Heart right ventricle (tissue), 16 donors: ENCODE measurements at regions not wholly inside any gene's neighbourhood (a gene's known extent, or its start where the extent isn't known, plus 50 kb on each side); places are given as distances from the start of the nearest gene placed in this dataset.

Experiments
- ATAC-seq, 8 donors: fragments of 200-7000 bp; cut with Tn5 transposase; one replicate each; pipeline ENCODE4 v1.9.1; 2020; ENCODE audit warnings: mild to moderate bottlenecking in 8 of 8, moderate library complexity in 8 of 8, moderate number of reproducible peaks in 1 of 8
- DNase-seq, 2 donors: peaks; one replicate each; pipeline ENCODE4 v3.0.0-alpha.2; 2020
- H3K27ac ChIP-seq, 10 donors: fragments of 200-600 bp; sonication (generic) in 2 of 10; one replicate each; pipeline versions ENCODE4 v1.5.0 to v1.8.0; 2020 to 2022; ENCODE audit warnings: mild to moderate bottlenecking in 3 of 10
- H3K27me3 ChIP-seq, 7 donors: fragments of 200-600 bp; one replicate each; pipeline ENCODE4 v1.8.0; 2021 to 2022; ENCODE audit warnings: mild to moderate bottlenecking in 2 of 7
- H3K36me3 ChIP-seq, 9 donors: fragments of 200-600 bp; sonication (generic) in 1 of 9; one replicate each; pipeline versions ENCODE4 v1.5.0 to v1.8.0; 2020 to 2022; ENCODE audit warnings: mild to moderate bottlenecking in 2 of 9
- H3K4me1 ChIP-seq, 9 donors: fragments of 200-600 bp; sonication (generic) in 1 of 9; one replicate each; pipeline versions ENCODE4 v1.5.0 to v1.8.0; 2020 to 2022; ENCODE audit warnings: mild to moderate bottlenecking in 4 of 9
- H3K4me3 ChIP-seq, 10 donors: fragments of 200-600 bp; sonication (generic) in 2 of 10; one replicate each; pipeline versions ENCODE4 v1.5.0 to v1.8.0; 2020 to 2022; ENCODE audit warnings: mild to moderate bottlenecking in 7 of 10, moderate library complexity in 2 of 10
- H3K9me3 ChIP-seq, 11 donors: fragments of 200-600 bp in 10 of 11; sonication (generic) in 2 of 11; one replicate each; pipeline versions ENCODE4 v1.5.0 to v1.8.0; 2013 to 2022; ENCODE audit warnings: mild to moderate bottlenecking in 2 of 11, control low read depth in 1 of 11, moderate library complexity in 1 of 11
- WGBS, 2 donors: extraction: QIAGEN DNeasy Blood & Tissue Kit; methylation state at CpG; one replicate each; pipeline ENCODE4 v1.1.7; 2013; ENCODE audit warnings: inconsistent platforms in 1 of 2; 5-methylcytosine and 5-hydroxymethylcytosine counted together
- intact Hi-C, 10 donors: fragments of 100-400 bp; cut with DNase I; formaldehyde crosslinking; loops; one replicate each; pipeline versions ENCODE4 v1.11.1 to v1.14.2; 2022
- TF ChIP-seq, protein P1 (sequence below), 9 donors: fragments of 200-600 bp; sonication (generic) in 2 of 9; IDR thresholded peaks; one replicate each; pipeline versions ENCODE4 v1.5.0 to v1.8.0; 2021 to 2022; ENCODE audit warnings: antibody characterized with exemption in 9 of 9, mild to moderate bottlenecking in 5 of 9, moderate library complexity in 1 of 9
- donor health status: Arrhythmogenic right ventricular cardiomyopathy.
- donor health status: ischemic (EF 13 %, LVEDD 7.1; RV severe dilation, severe dysfunction).
- donor health status: healthy with polysubstance abuse.
- donor health status: DM: no; HTN: yes; CAD: no.
- donor health status: DM: no; HTN: no; CAD: no.
- donor health status: ischemic (EF 25% LVEDD 6.9; RV normal size, moderate dysfunction).
- donor health status: ischemic (EF 25% LVEDD 5.7; RV mildly dilated, moderate dysfunction).
- donor health status: healthy.
- donor health status: DM: yes; HTN: yes; CAD: no.
- donor health status: Ischemic cardiomyopathy.
- donor health status: ischemic (EF 35%, LVEDD 5.7; RV mildly dilated, moderate dysfunction).
- donor health status: nonischemic (EF 11% LVEDD 7.7; RV severe dilation, severe dysfunction).
- donor health status: DM: yes; HTN: yes; CAD: no.
- donor health status: PGD.
- donor health status: ischemic (EF 29% LVEDD 5.4; RV normal size, mild dysfunction).
- donor health status: nonischemic (EF 23%, LVEDD 6.1; RV moderate dilation, normal function).

DNA sequence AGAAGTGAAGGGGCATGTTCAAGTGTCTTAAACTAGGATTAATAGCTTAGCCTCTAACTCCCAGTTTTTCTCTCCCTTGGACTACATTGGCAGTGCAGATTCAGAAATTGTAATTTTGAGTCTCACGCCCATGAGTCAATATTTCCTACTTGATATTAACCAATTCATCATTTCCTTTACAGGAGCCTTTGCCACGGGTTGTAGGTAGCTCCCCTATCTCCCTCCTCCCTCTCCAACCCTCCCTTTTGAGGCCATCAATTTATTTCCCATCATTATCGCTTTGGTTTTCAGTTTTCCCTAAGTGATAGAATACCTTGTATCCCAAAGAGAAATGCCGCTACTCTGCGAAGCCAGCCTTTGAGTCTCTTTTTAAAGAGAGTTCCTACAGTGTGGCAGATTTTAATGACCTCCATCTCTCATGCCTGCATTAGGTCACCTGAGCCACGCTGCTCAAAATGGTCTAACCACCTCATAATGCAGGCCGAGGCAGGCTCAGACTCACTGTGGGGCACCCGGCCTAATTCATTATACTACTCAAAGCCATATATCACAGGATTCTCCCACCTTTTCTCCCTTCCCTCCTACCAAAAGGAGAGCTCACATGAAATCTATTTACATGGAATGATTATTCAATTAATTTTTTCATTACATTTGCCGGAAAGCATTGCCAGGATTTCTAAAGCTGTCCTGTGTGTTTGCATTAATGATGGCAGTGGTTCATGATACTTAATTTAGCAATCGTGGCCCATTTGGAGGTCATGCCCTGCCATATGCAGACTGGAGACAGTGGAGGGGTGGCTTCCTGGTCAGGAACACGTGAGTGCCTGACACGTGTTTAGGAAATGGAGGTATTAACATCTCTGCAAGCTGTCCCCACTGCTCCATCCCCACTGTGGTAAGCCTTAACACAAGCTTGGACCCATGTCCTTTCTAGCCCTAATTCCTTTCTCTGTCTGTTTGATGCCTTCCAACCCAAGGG lies 448.2 kb upstream of the AUTS2 start:
- intact Hi-C loops, result no loop called here
- DNase-seq (no peak), ATAC-seq (no peak)
- Histone ChIP-seq H3K36me3 (no peaks in the 10 kb centered on the region), H3K4me3 (no peak overlapping the region), H3K4me1 (no peaks in the 10 kb centered on the region), H3K9me3 (peaks cover 0 to 11% (median 0%) of the 10 kb centered on the region in 11 donors), H3K27ac (no peak overlapping the region), H3K27me3 (peaks cover 0 to 5% (median 0%) of the 10 kb centered on the region in 7 donors)
- 92 to 94% methylated on average over 12 of the region's 12 CpGs for WGBS, 2 donors
- TF ChIP-seq, protein P1, sequence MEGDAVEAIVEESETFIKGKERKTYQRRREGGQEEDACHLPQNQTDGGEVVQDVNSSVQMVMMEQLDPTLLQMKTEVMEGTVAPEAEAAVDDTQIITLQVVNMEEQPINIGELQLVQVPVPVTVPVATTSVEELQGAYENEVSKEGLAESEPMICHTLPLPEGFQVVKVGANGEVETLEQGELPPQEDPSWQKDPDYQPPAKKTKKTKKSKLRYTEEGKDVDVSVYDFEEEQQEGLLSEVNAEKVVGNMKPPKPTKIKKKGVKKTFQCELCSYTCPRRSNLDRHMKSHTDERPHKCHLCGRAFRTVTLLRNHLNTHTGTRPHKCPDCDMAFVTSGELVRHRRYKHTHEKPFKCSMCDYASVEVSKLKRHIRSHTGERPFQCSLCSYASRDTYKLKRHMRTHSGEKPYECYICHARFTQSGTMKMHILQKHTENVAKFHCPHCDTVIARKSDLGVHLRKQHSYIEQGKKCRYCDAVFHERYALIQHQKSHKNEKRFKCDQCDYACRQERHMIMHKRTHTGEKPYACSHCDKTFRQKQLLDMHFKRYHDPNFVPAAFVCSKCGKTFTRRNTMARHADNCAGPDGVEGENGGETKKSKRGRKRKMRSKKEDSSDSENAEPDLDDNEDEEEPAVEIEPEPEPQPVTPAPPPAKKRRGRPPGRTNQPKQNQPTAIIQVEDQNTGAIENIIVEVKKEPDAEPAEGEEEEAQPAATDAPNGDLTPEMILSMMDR (IDR thresholded peaks at IDR 0.05), result no peak

DNA sequence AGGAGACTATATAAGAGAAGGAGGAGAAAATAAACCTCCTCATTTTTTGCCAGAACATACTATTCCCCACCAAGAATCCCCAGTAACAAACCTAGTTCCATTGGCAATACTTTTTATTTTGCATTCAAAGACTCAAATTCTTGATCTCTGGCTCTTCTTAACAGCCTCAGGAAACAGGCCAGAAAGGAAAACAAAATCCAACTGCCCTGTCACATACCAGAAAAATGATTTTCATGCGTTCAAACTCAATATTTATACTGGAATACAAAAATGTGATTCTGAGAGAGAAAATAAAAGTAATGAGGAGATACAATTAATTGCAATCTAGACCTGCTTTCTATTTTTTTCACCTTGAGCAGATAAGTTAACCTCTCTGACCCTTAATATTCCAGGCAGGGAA lies 435.9 kb upstream of the AUTS2 start:
- H3K9me3 ChIP-seq, result no peaks in the 10 kb centered on the region
- peaks cover 0 to 7% (median 0%) of the 10 kb centered on the region in 9 donors for H3K4me1 ChIP-seq
- TF ChIP-seq, protein P1 (IDR thresholded peaks at IDR 0.05), result no peak
- no peak overlapping the region for H3K4me3 ChIP-seq
- ATAC-seq, result no peak
- H3K27ac ChIP-seq, result no peak overlapping the region
- intact Hi-C loops, result no loop called here
- WGBS, 2 donors, result 50% methylated on average over 1 of the region's 1 CpG
- H3K36me3 ChIP-seq, result no peaks in the 10 kb centered on the region
- DNase-seq, result no peak
- H3K27me3 ChIP-seq, result peaks cover 0 to 5% (median 0%) of the 10 kb centered on the region in 7 donors

DNA sequence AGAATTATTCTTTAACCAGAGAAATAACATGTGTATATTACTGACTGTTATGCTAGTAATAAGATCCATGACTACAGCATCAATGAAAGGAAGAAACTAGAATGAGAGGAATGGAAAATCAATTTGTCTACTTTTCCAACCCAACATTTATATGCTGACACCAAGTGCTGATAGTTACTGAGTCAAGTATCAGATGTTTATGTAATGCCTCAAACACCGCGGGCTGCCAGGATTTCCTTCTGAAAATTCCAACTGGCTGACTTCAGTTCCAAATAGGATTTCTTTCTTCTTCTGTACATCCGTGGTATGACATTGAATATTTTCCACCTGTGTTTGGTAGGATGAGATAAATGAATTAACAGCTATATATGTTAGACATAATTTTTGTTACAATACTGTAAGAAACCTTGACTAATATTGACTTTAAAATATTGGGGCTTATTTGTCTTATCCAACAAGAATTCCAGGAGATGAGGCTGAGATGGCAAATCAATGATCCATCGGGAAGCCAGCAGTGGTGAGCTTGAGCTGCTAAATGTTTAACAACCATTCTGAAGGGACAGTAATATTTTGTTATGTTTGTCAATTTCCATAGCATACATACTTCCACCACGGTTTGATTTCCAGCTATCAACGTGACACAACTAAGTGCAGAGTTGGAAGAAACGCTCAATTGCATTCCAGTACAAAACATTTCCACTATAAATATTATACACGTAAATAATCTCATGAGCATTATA lies 435.2 kb upstream of the AUTS2 start:
- ATAC-seq, result no peak
- Histone ChIP-seq H3K4me1 (peaks cover 0 to 7% (median 0%) of the 10 kb centered on the region in 9 donors), H3K27me3 (peaks cover 0 to 5% (median 0%) of the 10 kb centered on the region in 7 donors), H3K27ac (no peak overlapping the region), H3K36me3 (no peaks in the 10 kb centered on the region), H3K9me3 (no peaks in the 10 kb centered on the region), H3K4me3 (no peak overlapping the region)
- DNase-seq, result no peak
- TF ChIP-seq, protein P1 (IDR thresholded peaks at IDR 0.05), result no peak
- intact Hi-C loops, result no loop called here
- WGBS, 2 donors, result 55 to 61% methylated on average over 8 of the region's 8 CpGs

DNA sequence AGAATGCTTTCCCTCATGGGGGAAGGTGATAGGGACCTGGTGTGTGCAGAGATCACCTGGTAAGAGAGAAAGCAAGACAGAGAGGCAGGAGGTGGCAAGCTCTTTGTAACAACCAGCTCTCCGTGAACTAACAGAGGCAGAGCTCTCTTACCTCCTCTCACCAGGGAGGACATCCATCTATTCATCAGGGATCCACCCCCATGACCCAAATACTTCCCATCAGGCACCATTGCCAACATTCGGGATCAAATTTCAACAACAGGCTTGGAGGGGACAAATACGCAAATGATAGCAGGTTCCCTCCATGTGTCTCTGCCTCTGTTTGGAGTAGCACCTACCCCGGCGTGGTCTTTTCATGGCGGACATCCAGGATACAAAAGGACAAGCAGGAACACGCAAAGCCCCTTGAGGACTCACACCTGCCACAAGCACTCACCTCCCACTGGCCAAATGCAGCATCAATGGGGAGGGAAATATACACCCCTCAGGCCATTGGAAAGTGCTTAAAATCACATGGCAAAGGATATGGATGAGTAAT lies 431.2 kb upstream of the AUTS2 start:
- no peak for ATAC-seq
- WGBS, 2 donors, result 88 to 89% methylated on average over 7 of the region's 7 CpGs
- Histone ChIP-seq H3K36me3 (no peaks in the 10 kb centered on the region), H3K4me1 (peaks cover 0 to 6% (median 0%) of the 10 kb centered on the region in 9 donors), H3K27me3 (peaks cover 0 to 13% (median 0%) of the 10 kb centered on the region in 7 donors), H3K27ac (no peak overlapping the region), H3K4me3 (no peak overlapping the region), H3K9me3 (no peaks in the 10 kb centered on the region)
- TF ChIP-seq, protein P1 (IDR thresholded peaks at IDR 0.05), result no peak
- DNase-seq, result no peak
- intact Hi-C loops, result no loop called here
